HepG2 (cell line): ENCODE measurements at regions not wholly inside any gene's neighbourhood (a gene's known extent, or its start where the extent isn't known, plus 50 kb on each side); places are given as distances from the start of the nearest gene placed in this dataset.

Experiments
- NCOR1 ChIP-seq: fragments of 200-600 bp; sonication (generic); IDR thresholded peaks from 2 replicates; pipeline ENCODE4 v1.7.0; 2017; ENCODE audit warnings: antibody characterized with exemption, low read length, borderline replicate concordance
- SNAPC2 ChIP-seq: sonication (generic); formaldehyde crosslinking; IDR thresholded peaks from 2 replicates; pipeline ENCODE4 v1.8.1; 2022; ENCODE audit warnings: mild to moderate bottlenecking, missing genetic modification reagents
- ZNF75D ChIP-seq: sonication (generic); formaldehyde crosslinking; IDR thresholded peaks from 2 replicates; pipeline ENCODE4 v1.8.1; 2023; ENCODE audit warnings: missing genetic modification reagents, mild to moderate bottlenecking, borderline replicate concordance
- ZSCAN29 ChIP-seq: sonication (generic); formaldehyde crosslinking; conservative IDR thresholded peaks from 2 replicates; pipeline ENCODE4 v1.4.0; 2020; ENCODE audit warnings: mild to moderate bottlenecking, missing genetic modification reagents
- TF ChIP-seq, protein P1 (sequence below): sonication (generic); formaldehyde crosslinking; IDR thresholded peaks from 2 replicates; pipeline ENCODE4 v1.4.0; 2020; ENCODE audit warnings: missing genetic modification reagents, mild to moderate bottlenecking, borderline replicate concordance
- TF ChIP-seq, protein P2 (sequence below): sonication (generic); formaldehyde crosslinking; IDR thresholded peaks from 2 replicates; pipeline ENCODE4 v1.5.1; 2020; ENCODE audit warnings: missing genetic modification reagents, mild to moderate bottlenecking, borderline replicate concordance
- TF ChIP-seq, protein P3 (sequence below): sonication (generic); formaldehyde crosslinking; IDR thresholded peaks from 2 replicates; pipeline ENCODE4 v1.5.0; 2020; ENCODE audit warnings: mild to moderate bottlenecking, missing genetic modification reagents, borderline replicate concordance
- TF ChIP-seq, protein P4 (sequence below): sonication (generic); formaldehyde crosslinking; IDR thresholded peaks from 2 replicates; pipeline ENCODE4 v1.4.0; 2020; ENCODE audit warnings: missing genetic modification reagents; ENCODE audit errors: not compliant biosample characterization
- TF ChIP-seq, protein P5 (sequence below): sonication (generic); formaldehyde crosslinking; IDR thresholded peaks from 2 replicates; pipeline ENCODE4 v1.4.0; 2020; ENCODE audit warnings: missing genetic modification reagents
- TF ChIP-seq, protein P6 (sequence below): sonication (generic); formaldehyde crosslinking; IDR thresholded peaks from 2 replicates; pipeline ENCODE4 v1.5.0; 2020; ENCODE audit warnings: mild to moderate bottlenecking, missing genetic modification reagents

DNA sequence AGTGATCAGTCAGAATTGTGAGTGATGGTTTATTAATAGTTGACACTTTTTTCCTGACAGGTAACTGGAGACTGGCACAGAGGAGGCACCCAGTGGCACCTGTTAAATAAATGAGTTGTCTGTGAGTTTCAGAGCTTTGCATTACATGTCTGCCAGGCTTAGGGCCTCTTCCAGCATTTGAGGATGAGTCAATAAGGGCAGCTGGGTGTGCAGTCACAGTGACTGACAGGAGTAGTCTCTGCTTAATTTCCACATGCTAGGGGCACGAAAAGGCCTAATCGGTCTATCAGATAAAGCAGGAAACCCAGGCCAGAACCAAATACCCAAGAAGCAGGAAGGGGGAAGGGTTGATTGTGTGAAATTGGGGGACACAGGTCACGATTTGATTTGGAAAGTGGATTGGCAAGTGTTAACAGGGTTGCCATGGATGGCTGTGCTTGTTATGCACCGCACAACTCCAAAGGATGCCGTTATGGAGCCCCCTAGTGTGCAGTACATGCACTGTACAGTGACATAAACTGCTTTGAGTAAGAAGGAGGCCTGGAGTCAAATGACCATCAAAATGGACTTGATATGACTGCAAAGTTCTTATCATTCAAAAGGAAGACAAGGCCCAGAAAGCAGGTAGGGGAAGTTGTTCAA lies 111.9 kb upstream of the GGTLC1 start (continued):
- TF ChIP-seq, protein P1, sequence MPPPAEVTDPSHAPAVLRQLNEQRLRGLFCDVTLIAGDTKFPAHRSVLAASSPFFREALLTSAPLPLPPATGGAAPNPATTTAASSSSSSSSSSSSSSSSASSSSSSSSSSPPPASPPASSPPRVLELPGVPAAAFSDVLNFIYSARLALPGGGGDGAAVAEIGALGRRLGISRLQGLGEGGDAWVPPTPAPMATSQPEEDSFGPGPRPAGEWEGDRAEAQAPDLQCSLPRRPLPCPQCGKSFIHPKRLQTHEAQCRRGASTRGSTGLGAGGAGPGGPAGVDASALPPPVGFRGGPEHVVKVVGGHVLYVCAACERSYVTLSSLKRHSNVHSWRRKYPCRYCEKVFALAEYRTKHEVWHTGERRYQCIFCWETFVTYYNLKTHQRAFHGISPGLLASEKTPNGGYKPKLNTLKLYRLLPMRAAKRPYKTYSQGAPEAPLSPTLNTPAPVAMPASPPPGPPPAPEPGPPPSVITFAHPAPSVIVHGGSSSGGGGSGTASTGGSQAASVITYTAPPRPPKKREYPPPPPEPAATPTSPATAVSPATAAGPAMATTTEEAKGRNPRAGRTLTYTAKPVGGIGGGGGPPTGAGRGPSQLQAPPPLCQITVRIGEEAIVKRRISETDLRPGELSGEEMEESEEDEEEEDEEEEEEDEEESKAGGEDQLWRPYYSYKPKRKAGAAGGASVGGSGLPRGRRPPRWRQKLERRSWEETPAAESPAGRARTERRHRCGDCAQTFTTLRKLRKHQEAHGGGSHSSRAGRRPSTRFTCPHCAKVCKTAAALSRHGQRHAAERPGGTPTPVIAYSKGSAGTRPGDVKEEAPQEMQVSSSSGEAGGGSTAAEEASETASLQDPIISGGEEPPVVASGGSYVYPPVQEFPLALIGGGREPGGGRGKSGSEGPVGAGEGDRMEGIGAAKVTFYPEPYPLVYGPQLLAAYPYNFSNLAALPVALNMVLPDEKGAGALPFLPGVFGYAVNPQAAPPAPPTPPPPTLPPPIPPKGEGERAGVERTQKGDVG (CRISPR knock-in tag) = no peak
- TF ChIP-seq ZNF75D (CRISPR knock-in tag) (no peak), SNAPC2 (no peak), NCOR1 (no peak), ZSCAN29 (CRISPR knock-in tag) (no peak)
- TF ChIP-seq, protein P2, sequence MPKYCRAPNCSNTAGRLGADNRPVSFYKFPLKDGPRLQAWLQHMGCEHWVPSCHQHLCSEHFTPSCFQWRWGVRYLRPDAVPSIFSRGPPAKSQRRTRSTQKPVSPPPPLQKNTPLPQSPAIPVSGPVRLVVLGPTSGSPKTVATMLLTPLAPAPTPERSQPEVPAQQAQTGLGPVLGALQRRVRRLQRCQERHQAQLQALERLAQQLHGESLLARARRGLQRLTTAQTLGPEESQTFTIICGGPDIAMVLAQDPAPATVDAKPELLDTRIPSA (CRISPR knock-in tag) = no peak
- TF ChIP-seq, protein P3, sequence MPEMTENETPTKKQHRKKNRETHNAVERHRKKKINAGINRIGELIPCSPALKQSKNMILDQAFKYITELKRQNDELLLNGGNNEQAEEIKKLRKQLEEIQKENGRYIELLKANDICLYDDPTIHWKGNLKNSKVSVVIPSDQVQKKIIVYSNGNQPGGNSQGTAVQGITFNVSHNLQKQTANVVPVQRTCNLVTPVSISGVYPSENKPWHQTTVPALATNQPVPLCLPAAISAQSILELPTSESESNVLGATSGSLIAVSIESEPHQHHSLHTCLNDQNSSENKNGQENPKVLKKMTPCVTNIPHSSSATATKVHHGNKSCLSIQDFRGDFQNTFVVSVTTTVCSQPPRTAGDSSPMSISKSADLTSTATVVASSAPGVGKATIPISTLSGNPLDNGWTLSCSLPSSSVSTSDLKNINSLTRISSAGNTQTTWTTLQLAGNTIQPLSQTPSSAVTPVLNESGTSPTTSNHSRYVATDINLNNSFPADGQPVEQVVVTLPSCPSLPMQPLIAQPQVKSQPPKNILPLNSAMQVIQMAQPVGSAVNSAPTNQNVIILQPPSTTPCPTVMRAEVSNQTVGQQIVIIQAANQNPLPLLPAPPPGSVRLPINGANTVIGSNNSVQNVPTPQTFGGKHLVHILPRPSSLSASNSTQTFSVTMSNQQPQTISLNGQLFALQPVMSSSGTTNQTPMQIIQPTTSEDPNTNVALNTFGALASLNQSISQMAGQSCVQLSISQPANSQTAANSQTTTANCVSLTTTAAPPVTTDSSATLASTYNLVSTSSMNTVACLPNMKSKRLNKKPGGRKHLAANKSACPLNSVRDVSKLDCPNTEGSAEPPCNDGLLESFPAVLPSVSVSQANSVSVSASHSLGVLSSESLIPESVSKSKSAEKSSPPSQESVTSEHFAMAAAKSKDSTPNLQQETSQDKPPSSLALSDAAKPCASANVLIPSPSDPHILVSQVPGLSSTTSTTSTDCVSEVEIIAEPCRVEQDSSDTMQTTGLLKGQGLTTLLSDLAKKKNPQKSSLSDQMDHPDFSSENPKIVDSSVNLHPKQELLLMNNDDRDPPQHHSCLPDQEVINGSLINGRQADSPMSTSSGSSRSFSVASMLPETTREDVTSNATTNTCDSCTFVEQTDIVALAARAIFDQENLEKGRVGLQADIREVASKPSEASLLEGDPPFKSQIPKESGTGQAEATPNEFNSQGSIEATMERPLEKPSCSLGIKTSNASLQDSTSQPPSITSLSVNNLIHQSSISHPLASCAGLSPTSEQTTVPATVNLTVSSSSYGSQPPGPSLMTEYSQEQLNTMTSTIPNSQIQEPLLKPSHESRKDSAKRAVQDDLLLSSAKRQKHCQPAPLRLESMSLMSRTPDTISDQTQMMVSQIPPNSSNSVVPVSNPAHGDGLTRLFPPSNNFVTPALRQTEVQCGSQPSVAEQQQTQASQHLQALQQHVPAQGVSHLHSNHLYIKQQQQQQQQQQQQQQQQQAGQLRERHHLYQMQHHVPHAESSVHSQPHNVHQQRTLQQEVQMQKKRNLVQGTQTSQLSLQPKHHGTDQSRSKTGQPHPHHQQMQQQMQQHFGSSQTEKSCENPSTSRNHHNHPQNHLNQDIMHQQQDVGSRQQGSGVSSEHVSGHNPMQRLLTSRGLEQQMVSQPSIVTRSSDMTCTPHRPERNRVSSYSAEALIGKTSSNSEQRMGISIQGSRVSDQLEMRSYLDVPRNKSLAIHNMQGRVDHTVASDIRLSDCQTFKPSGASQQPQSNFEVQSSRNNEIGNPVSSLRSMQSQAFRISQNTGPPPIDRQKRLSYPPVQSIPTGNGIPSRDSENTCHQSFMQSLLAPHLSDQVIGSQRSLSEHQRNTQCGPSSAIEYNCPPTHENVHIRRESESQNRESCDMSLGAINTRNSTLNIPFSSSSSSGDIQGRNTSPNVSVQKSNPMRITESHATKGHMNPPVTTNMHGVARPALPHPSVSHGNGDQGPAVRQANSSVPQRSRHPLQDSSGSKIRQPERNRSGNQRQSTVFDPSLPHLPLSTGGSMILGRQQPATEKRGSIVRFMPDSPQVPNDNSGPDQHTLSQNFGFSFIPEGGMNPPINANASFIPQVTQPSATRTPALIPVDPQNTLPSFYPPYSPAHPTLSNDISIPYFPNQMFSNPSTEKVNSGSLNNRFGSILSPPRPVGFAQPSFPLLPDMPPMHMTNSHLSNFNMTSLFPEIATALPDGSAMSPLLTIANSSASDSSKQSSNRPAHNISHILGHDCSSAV (CRISPR knock-in tag) = no peak
- TF ChIP-seq, protein P4, sequence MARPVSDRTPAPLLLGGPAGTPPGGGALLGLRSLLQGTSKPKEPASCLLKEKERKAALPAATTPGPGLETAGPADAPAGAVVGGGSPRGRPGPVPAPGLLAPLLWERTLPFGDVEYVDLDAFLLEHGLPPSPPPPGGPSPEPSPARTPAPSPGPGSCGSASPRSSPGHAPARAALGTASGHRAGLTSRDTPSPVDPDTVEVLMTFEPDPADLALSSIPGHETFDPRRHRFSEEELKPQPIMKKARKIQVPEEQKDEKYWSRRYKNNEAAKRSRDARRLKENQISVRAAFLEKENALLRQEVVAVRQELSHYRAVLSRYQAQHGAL = no peak
- TF ChIP-seq, protein P5, sequence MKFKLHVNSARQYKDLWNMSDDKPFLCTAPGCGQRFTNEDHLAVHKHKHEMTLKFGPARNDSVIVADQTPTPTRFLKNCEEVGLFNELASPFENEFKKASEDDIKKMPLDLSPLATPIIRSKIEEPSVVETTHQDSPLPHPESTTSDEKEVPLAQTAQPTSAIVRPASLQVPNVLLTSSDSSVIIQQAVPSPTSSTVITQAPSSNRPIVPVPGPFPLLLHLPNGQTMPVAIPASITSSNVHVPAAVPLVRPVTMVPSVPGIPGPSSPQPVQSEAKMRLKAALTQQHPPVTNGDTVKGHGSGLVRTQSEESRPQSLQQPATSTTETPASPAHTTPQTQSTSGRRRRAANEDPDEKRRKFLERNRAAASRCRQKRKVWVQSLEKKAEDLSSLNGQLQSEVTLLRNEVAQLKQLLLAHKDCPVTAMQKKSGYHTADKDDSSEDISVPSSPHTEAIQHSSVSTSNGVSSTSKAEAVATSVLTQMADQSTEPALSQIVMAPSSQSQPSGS (CRISPR knock-in tag) = no peak
- TF ChIP-seq, protein P6, sequence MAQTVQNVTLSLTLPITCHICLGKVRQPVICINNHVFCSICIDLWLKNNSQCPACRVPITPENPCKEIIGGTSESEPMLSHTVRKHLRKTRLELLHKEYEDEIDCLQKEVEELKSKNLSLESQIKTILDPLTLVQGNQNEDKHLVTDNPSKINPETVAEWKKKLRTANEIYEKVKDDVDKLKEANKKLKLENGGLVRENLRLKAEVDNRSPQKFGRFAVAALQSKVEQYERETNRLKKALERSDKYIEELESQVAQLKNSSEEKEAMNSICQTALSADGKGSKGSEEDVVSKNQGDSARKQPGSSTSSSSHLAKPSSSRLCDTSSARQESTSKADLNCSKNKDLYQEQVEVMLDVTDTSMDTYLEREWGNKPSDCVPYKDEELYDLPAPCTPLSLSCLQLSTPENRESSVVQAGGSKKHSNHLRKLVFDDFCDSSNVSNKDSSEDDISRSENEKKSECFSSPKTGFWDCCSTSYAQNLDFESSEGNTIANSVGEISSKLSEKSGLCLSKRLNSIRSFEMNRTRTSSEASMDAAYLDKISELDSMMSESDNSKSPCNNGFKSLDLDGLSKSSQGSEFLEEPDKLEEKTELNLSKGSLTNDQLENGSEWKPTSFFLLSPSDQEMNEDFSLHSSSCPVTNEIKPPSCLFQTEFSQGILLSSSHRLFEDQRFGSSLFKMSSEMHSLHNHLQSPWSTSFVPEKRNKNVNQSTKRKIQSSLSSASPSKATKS (CRISPR knock-in tag) = no peak
